ENCODE measurements at regions not wholly inside any gene's neighbourhood (a gene's known extent, or its start where the extent isn't known, plus 50 kb on each side); places are given as distances from the start of the nearest gene placed in this dataset.

DNA sequence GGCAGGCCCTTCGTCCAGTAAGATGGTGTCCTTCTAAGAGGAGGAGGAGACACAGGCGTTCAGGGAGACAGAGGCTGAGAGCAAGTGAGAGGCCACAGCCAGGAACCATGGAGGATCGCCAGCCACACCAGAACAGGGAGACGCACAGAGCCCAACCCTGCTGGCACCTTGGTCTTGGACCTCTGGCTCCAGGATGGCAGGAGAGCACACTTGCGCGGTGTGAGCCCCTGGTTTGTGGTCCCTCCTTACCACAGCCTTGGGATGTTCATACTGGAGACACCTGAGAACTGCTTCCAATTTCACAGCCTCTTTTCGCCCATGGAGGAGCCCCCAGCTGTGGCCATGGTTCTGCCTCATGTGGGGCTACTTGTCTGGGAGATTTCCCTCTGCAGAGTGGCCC is 222.4 kb downstream of the DLL1 start:
- Histone ChIP-seq H3K27ac (ENCODE audit: low read depth, low read length) (no peak overlapping the region), H3K9me3 (ENCODE audit: low read length) (no peaks in the 10 kb centered on the region), H3K4me3 (ENCODE audit: low read length) (no peak overlapping the region), H3K27me3 (ENCODE audit: insufficient read depth, low read length, poor library complexity, severe bottlenecking) (no peaks in the 10 kb centered on the region), H3K4me1 (ENCODE audit: insufficient read depth, low read length) (no peaks in the 10 kb centered on the region), H3K36me3 (ENCODE audit: insufficient read depth, low read length) (no peaks in the 10 kb centered on the region)
- H3K27ac Mint-ChIP-seq, result no peak overlapping the region
- peaks cover 13 to 21% of the 10 kb centered on the region in 2 donors for H3K27me3 Mint-ChIP-seq
- no peak for DNase-seq
- H3K4me3 Mint-ChIP-seq, result no peak overlapping the region
- ChIA-PET CTCF (no interaction called here), POLR2A (no interaction called here)
- peaks cover 0 to 6% (median 0%) of the 10 kb centered on the region in 3 donors for H3K36me3 Mint-ChIP-seq
- peaks cover 3 to 13% (median 10%) of the 10 kb centered on the region in 5 donors for H3K9me3 Mint-ChIP-seq
- no peaks in the 10 kb centered on the region for H3K4me1 Mint-ChIP-seq

DNA sequence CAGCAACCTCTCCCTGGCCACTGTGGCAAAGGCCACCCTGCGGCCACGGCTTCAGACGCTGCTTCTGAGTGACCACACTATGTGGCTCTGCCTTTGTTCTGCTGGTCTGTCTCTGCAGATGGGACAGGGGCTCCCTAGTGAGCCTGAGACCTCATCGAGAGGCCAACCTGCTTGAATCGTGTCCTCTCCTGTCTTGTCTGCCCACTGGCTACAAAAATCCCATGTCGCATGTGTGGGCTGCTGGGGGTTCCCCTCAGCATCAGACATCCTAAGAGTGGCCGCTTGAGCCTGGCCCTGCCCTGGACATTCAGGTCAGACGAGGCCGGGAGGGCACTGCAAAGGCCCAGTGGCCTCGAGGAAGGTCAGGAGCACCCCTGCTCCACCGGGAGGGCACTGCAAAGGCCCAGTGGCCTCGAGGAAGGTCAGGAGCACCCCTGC is 222.9 kb downstream of the DLL1 start:
- Mint-ChIP-seq H3K27me3 (peaks cover 13 to 16% of the 10 kb centered on the region in 2 donors), H3K36me3 (peaks cover 0 to 6% (median 0%) of the 10 kb centered on the region in 3 donors), H3K4me3 (no peak overlapping the region), H3K9me3 (peaks cover 3 to 13% (median 10%) of the 10 kb centered on the region in 5 donors), H3K4me1 (no peaks in the 10 kb centered on the region), H3K27ac (no peak overlapping the region)
- no peak for DNase-seq
- Histone ChIP-seq H3K4me3 (ENCODE audit: low read length) (no peak overlapping the region), H3K4me1 (ENCODE audit: insufficient read depth, low read length) (no peaks in the 10 kb centered on the region), H3K27me3 (ENCODE audit: insufficient read depth, low read length, poor library complexity, severe bottlenecking) (no peaks in the 10 kb centered on the region), H3K36me3 (ENCODE audit: insufficient read depth, low read length) (no peaks in the 10 kb centered on the region), H3K27ac (ENCODE audit: low read depth, low read length) (no peak overlapping the region), H3K9me3 (ENCODE audit: low read length) (no peaks in the 10 kb centered on the region)
- POLR2A ChIA-PET, result no interaction called here
- CTCF ChIA-PET, result no interaction called here

DNA sequence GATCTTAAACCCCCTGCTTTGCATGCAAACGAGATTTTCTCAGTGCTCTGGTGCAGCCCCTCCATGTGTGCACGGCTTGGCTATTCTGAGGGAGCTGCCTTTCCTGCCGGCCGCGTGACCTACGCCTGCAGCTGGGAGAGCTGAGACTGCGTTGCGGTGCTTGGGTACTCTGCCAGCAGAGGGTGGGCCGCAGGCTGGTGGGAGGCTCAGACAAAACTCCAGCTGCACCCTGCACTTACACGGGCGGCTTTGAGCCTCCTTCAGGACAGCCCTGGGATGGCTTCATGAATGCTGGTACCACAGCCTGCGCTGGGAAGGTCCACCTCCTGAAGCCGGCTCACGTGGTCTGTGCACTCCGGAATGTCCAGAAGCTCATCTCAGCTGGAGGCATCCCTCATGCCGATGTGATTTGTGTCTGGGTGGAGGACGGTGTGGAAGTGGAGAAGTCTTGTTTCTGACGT is 223.7 kb downstream of the DLL1 start:
- CTCF ChIA-PET, result no interaction called here
- no peak overlapping the region for H3K4me3 ChIP-seq (ENCODE audit: low read length)
- H3K27ac ChIP-seq (ENCODE audit: low read depth, low read length), result no peak overlapping the region
- no peaks in the 10 kb centered on the region for H3K9me3 ChIP-seq (ENCODE audit: low read length)
- Mint-ChIP-seq H3K9me3 (peaks cover 3 to 13% (median 10%) of the 10 kb centered on the region in 5 donors), H3K27me3 (peaks cover 13 to 16% of the 10 kb centered on the region in 2 donors), H3K4me1 (no peaks in the 10 kb centered on the region), H3K4me3 (no peak overlapping the region), H3K27ac (no peak overlapping the region), H3K36me3 (peaks cover 0 to 3% (median 0%) of the 10 kb centered on the region in 3 donors)
- no peaks in the 10 kb centered on the region for H3K4me1 ChIP-seq (ENCODE audit: insufficient read depth, low read length)
- no peaks in the 10 kb centered on the region for H3K27me3 ChIP-seq (ENCODE audit: insufficient read depth, low read length, poor library complexity, severe bottlenecking)
- no peak for DNase-seq
- no peaks in the 10 kb centered on the region for H3K36me3 ChIP-seq (ENCODE audit: insufficient read depth, low read length)
- POLR2A ChIA-PET, result no interaction called here

DNA sequence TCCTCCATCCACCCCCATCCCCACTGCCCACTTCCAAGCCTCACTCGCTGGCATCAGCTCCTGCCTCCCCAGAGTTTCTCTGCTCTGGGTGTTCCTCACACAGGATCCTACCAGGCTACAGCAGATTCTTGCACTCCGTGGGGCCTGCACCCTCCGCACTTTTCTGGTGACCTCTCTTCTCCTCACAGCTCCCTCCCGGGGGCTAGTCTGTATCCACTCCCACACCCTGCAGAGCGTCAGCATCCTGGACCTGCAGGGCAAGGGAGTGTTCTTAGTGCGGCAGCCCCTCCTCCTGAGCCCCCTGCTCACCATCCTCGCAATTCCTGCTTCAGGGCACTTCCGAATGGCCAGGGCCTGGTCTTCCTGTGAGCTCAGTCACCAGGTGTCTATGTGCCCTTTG is 224.2 kb downstream of the DLL1 start:
- no peaks in the 10 kb centered on the region for H3K4me1 Mint-ChIP-seq
- Histone ChIP-seq H3K9me3 (ENCODE audit: low read length) (no peaks in the 10 kb centered on the region), H3K27me3 (ENCODE audit: insufficient read depth, low read length, poor library complexity, severe bottlenecking) (no peaks in the 10 kb centered on the region), H3K27ac (ENCODE audit: low read depth, low read length) (no peak overlapping the region), H3K4me1 (ENCODE audit: insufficient read depth, low read length) (no peaks in the 10 kb centered on the region), H3K36me3 (ENCODE audit: insufficient read depth, low read length) (no peaks in the 10 kb centered on the region), H3K4me3 (ENCODE audit: low read length) (no peak overlapping the region)
- H3K9me3 Mint-ChIP-seq, result peaks cover 3 to 13% (median 10%) of the 10 kb centered on the region in 5 donors
- H3K27me3 Mint-ChIP-seq, result peaks cover 10 to 12% of the 10 kb centered on the region in 2 donors
- no peaks in the 10 kb centered on the region for H3K36me3 Mint-ChIP-seq
- ChIA-PET CTCF (no interaction called here), POLR2A (no interaction called here)
- H3K4me3 Mint-ChIP-seq, result no peak overlapping the region
- no peak overlapping the region for H3K27ac Mint-ChIP-seq
- DNase-seq, result no peak

DNA sequence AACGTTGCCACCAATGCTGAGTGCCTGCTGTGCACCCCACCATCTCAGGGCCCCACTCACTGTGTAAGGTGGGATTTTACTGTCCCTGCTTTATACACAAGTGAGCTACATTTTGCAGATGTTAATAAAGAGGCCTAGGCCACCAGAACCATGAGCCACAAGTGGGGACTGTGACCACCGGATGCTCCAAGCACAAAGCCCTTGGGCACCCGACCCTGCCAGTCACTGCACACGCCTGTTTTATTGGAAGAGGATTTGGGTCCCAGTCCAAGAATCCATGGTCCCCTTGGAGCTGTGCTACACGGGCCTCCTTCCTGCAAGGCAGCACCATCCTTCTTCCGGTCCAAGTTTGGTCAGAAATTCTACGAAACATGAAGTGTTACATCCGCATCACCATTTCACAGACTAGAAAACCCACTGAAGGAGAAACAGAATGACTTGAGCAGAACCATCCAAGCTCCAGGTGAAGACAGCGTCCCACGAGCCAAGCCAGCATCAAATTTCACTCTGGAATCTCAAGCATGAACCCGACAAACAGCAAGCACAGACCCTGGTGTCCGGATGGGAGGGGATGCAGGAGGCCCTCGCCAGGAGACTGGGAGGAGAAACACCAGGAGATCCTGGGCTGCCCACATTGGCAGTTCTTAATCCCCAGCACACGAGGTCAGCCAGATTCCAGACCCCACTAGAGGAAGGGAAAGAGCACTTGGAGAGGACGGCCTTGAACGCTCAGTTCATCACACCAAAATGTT is 226.9 kb downstream of the DLL1 start:
- no peak for DNase-seq
- H3K4me1 ChIP-seq (ENCODE audit: insufficient read depth, low read length), result no peaks in the 10 kb centered on the region
- POLR2A ChIA-PET, result no interaction called here
- H3K36me3 Mint-ChIP-seq, result no peaks in the 10 kb centered on the region
- H3K27ac Mint-ChIP-seq, result peak overlapping the region in 1 of 8 donors; percentile 67
- H3K27me3 ChIP-seq (ENCODE audit: insufficient read depth, low read length, poor library complexity, severe bottlenecking), result no peaks in the 10 kb centered on the region
- peaks cover 0 to under 1% (median 0%) of the 10 kb centered on the region in 5 donors for H3K9me3 Mint-ChIP-seq
- H3K9me3 ChIP-seq (ENCODE audit: low read length), result no peaks in the 10 kb centered on the region
- no peaks in the 10 kb centered on the region for H3K4me1 Mint-ChIP-seq
- H3K27ac ChIP-seq (ENCODE audit: low read depth, low read length), result no peak overlapping the region
- H3K4me3 Mint-ChIP-seq, result no peak overlapping the region
- H3K4me3 ChIP-seq (ENCODE audit: low read length), result no peak overlapping the region
- H3K27me3 Mint-ChIP-seq, result peaks cover 0 to 3% of the 10 kb centered on the region in 2 donors
- CTCF ChIA-PET, result no interaction called here
- no peaks in the 10 kb centered on the region for H3K36me3 ChIP-seq (ENCODE audit: insufficient read depth, low read length)

DNA sequence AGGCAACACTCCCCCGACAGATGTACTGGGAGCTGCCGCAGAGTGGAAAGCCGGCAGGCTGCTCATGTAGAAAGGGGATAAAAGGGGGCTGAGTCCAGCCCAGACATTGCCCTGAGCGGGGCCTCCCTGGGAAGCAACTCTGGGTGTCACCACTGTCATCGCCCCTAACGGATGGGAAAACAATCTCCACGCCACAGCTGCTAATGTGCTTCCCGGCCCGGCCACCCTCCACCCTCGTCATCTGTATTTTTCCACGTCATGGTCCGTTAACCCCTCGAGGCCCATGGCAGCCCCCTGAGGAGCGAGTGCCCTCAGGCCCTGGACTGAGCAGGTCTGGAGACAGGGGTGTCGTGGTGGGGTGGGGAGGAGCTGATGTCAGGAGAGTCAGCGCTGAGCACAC is 227.4 kb downstream of the DLL1 start:
- POLR2A ChIA-PET, result no interaction called here

DNA sequence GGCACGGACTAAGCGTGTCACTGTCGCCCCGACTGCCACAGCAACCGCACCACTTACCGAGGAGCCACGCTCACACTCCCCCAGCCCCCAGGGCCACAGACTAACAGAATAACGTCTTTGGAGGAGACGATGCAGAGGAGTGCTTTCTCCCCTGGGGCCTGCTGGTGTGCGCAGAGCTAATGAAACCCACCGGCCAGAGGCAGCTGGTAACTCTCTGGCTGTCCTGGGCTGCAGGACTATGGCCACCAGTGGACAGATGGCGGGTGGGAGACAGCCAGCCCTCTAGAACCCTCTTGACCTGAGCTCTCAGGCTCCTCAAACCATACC is 228.0 kb downstream of the DLL1 start:
- H3K9me3 ChIP-seq (ENCODE audit: low read length), result no peaks in the 10 kb centered on the region
- Mint-ChIP-seq H3K27ac (no peak overlapping the region), H3K9me3 (no peaks in the 10 kb centered on the region), H3K4me3 (no peak overlapping the region), H3K27me3 (peaks cover 0 to 3% of the 10 kb centered on the region in 2 donors), H3K4me1 (no peaks in the 10 kb centered on the region), H3K36me3 (no peaks in the 10 kb centered on the region)
- POLR2A ChIA-PET, result no interaction called here
- CTCF ChIA-PET, result no interaction called here
- H3K27ac ChIP-seq (ENCODE audit: low read depth, low read length), result no peak overlapping the region
- H3K4me3 ChIP-seq (ENCODE audit: low read length), result no peak overlapping the region
- H3K27me3 ChIP-seq (ENCODE audit: insufficient read depth, low read length, poor library complexity, severe bottlenecking), result no peaks in the 10 kb centered on the region
- H3K4me1 ChIP-seq (ENCODE audit: insufficient read depth, low read length), result no peaks in the 10 kb centered on the region
- no peak for DNase-seq
- no peaks in the 10 kb centered on the region for H3K36me3 ChIP-seq (ENCODE audit: insufficient read depth, low read length)

More for the DNA sequence above, 227.4 kb downstream of the DLL1 start:
- Mint-ChIP-seq H3K36me3 (no peaks in the 10 kb centered on the region), H3K4me1 (no peaks in the 10 kb centered on the region), H3K27me3 (peaks cover 0 to 3% of the 10 kb centered on the region in 2 donors), H3K27ac (no peak overlapping the region), H3K9me3 (no peaks in the 10 kb centered on the region), H3K4me3 (peak overlapping the region in 1 of 7 donors; percentile 18)
- Histone ChIP-seq H3K4me1 (ENCODE audit: insufficient read depth, low read length) (no peaks in the 10 kb centered on the region), H3K4me3 (ENCODE audit: low read length) (no peak overlapping the region), H3K27me3 (ENCODE audit: insufficient read depth, low read length, poor library complexity, severe bottlenecking) (no peaks in the 10 kb centered on the region), H3K27ac (ENCODE audit: low read depth, low read length) (no peak overlapping the region), H3K36me3 (ENCODE audit: insufficient read depth, low read length) (no peaks in the 10 kb centered on the region), H3K9me3 (ENCODE audit: low read length) (no peaks in the 10 kb centered on the region)
- CTCF ChIA-PET, result no interaction called here
- DNase-seq, result no peak

DNA sequence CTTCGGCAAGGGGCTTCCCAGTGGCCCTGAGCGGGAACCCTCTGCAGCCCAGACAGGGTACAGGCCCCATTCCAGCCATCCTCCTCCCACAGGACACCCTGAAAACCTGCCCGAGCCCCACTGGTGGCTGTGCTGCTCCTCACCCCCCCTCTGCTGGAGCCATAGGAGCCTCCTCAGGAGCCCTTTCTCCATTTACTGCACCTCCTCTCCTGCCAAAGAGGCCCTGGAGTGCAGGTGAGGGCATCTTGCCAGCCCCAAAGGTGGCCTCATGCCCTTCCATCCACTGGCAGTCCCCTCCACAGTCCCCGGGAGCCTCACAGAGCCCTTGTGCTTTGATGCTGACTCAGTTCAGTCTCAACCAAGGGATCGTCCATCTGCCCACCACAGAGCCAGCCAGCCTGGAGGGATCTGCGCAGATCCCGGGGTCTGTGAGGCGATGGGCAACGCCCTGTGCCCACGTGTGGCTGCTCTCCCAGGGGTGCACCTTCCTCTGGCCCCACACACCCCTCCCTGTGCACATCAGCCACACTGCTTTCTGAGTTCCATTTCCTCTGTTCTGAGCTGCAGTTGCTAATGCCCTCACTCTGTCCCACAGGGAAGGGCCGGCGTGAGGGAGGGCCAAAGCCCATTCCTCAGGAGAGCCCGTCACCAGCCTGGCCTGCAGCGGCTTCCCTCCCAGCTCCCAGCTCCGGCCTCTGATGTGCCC is 228.5 kb downstream of the DLL1 start:
- Histone ChIP-seq H3K27ac (ENCODE audit: low read depth, low read length) (no peak overlapping the region), H3K9me3 (ENCODE audit: low read length) (no peaks in the 10 kb centered on the region), H3K27me3 (ENCODE audit: insufficient read depth, low read length, poor library complexity, severe bottlenecking) (no peaks in the 10 kb centered on the region), H3K36me3 (ENCODE audit: insufficient read depth, low read length) (no peaks in the 10 kb centered on the region), H3K4me3 (ENCODE audit: low read length) (no peak overlapping the region), H3K4me1 (ENCODE audit: insufficient read depth, low read length) (no peaks in the 10 kb centered on the region)
- H3K4me1 Mint-ChIP-seq, result no peaks in the 10 kb centered on the region
- no peak overlapping the region for H3K4me3 Mint-ChIP-seq
- H3K9me3 Mint-ChIP-seq, result no peaks in the 10 kb centered on the region
- no peak overlapping the region for H3K27ac Mint-ChIP-seq
- no peaks in the 10 kb centered on the region for H3K36me3 Mint-ChIP-seq
- no peak for DNase-seq
- ChIA-PET POLR2A (no interaction called here), CTCF (no interaction called here)
- peaks cover 0 to 3% of the 10 kb centered on the region in 2 donors for H3K27me3 Mint-ChIP-seq

Data from CD8-positive, alpha-beta memory T cell (primary cell).